ENCODE measurements at regions not wholly inside any gene's neighbourhood (a gene's known extent, or its start where the extent isn't known, plus 50 kb on each side); places are given as distances from the start of the nearest gene placed in this dataset.

- no peak for DNase-seq
These were observed 248.0 kb upstream of the FLRT2 start for GRCh38 chr14:85281921-85282320.

DNA sequence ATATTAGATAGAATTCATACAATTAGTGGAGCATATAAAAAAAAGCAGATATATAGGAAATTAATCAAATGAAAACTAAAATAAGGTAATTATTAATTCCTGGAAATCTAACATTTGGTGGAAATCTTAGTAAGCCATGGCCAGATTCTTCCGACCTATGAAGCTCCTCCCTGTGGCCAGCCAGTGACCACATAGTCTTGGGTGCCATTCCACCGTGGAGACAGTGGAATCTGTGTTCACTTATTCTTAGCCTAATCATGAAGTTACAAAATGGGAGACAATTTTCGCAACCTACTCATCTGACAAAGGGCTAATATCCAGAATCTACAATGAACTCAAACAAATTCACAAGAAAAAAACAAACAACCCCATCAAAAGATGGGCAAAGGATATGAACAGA, 241.9 kb upstream of the FLRT2 start:
- DNase-seq, result no peak

DNA sequence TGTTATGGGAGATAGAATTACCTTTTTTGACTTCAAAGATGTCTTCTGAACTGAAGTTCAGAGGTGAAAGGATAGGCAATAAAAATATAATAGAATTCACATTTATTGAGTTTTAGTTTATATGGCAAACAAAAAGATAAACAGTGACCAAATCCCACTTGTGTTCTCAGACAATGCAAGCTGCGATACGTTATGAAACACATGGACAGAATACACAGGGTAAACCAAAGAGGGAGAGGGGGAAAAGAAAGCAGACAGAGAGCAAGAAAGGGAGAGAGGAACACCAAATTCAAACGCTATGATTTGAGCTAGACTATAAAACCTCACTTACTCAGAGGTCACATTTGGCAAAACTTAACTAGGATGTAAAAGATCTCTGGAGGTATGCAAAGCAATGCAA, 238.2 kb upstream of the FLRT2 start:
- no peak for DNase-seq

GRCh38 chr14:85293612-85294234, 236.2 kb upstream of the FLRT2 start:
- DNase-seq, result no peak

DNA sequence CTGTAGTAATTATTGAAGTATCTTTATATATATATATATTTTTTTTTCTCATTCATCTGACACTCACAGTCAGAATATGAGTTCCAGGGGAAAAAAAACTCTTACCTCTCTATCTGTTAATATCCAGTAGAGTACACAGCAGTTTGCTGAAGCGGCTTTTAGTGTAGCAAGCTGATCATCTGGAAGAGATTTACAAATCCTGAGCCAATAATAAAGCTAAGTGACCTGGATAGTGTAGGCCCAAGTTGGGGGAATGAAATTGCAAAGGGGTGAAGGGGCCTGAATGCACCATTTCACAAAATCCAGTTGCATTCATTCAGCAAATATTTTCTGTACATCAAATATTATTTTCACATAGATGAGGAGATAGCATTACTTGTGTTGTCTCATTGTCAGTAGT, 234.6 kb upstream of the FLRT2 start:
- DNase-seq, result no peak

DNA sequence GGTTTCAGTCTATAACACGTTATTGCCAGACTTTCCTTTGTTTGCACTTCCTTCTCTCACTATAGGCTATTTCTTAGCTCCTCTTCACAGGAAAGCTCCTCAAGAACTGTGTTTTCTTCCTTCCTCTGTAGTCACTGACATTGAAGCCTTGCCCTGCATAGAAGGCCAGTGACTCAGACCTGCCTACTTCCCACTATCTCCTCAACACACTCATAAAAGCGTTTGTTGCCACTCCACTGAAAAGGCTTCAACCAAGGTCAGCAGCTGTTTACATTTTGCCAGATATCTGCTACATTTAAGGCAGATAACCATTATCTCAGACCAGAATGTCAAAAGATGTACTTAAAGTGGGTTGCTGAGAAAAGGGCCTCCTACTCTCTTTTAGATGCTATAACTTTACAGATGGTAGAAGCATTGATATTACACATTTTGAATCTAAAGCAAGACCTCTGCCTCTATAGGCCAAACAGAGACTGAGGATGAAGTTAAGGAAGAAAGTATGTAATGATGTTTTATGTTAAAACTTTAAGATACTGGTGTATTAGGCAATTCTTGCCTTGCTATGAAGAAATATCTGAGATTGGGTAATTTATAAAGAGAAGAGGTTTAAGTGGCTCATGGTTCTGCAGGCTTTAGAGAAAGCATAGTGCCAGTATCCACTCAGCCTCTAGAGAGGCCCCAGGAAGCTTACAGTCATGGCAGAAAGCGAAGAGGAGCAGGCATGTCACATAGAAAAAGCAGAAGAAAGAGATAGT, 233.3 kb upstream of the FLRT2 start:
- DNase-seq, result no peak

DNA sequence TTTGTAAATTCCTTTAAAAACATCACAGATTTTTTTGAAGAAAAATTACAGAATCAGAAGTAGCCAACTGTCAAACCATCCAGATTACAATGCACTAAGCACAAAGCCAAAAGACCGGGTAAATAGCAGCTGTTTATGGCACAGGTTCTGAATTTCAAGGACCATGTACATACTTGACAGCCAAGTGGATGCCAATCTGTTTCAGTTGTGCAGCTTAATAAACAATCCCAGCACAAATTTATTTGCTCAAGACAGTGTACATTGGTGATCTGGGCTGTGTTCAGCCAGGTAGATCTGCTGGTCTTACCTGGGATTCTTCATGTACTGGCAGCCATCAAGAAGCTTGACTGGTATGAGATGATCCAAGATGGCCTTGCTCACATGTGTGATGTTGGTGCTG, 229.8 kb upstream of the FLRT2 start:
- no peak for DNase-seq

DNA sequence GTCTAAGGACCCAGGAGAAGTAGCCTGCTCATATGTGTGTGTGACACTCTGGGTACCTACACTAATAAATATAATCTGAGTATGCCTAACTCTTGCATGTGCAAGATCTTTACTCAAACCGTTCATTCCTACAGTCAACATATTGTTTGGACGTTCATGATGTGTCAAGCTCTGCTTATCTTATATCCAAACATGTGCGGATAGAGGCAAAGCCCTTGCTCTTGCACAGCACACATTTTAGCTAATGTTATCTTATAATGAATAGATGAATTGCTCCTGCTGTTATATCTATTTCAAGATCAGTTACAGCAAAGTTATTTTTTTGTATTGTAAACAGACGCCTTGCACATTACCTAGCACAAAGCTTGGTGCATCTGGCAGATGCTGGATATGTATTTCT, 228.4 kb upstream of the FLRT2 start:
- DNase-seq, result no peak

DNA sequence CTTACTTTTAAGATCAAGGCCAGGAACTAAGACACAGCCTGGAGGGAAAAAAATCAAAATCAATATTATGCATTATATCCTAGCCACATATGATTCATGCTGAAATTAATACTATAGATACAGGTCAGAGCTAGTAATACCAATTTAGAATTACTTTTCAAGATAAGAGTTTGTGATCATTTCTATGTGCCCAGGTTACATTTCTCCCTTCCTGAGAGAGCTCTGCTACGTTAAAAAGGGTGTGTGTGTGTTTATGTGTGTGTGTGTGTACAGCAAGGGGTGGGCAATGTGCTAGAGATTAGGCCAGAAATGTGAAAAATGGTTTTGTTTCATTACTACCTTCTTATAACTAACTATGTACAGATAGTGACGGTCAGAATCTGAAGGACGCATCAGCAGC, 223.9 kb upstream of the FLRT2 start:
- DNase-seq, result no peak

DNA sequence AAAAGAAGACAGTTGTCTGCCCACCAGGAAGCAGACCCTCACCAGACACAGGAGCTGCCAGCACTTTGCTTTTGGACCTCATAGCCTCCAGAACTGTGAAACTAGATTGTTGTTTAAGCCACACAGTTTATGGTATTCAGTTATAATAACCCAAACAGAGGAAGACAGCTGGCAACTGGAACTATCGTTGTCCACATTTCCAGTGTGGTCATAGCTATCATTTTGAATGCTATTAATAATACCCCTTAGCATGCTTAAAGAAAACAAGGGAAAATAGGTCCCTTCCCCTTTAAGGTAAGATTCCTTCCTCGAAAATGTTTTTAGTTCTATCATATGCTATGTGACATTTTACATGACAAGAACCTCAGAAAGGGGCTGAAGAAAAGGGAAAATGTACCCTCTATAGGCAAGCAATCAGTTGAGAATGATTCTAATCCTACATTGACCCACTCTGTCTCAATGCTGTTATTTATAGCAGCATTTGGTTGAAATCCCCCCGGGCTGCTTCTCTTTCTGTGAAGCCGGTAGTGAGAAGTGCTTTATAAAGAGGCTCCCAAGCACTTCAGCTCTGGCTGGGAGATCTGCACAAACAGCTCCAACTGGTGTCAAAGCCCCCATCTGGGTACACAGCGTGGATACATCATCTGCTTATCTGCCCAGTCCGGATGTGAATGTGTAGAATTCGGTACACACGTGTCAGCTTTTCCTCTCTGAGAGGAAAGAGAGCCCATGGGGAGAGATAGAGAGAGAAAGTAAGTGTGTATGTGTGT, 221.2 kb upstream of the FLRT2 start:
- DNase-seq, result no peak

DNA sequence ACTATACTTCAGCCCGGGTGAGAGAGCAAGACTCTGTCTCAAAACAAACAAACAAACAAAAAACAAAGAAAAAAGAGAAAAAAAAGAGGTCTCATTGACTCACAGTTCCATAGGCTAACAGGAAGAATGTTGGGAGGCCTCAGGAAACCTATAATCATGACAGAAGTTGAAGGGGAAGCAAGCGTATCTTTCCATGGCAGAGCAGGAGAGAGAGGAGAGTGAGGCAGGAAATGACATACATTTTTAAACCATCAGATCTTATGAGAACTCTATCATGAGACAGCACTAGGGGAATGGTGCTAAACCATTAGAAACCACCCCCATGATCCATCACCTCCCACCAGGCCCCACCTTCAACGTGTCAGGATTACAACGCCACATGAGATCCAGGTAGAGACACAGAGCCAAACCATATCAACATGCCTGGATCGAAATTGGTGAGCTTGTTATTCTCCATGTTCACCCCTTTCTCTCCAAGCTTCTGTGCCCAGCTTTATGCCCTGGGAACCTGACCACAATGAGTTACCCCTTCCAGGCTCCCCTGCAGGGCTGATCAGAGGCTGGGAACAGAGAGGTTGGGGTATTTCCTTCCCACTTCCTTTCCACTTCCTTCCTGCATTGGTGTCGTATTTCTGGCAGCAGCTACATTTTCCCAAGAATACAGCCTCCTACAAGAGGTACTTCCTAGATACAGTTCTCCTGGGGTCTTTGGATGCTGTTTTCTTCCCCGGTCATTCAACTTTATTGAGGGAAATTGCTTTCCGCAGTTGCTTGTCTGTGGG, 219.3 kb upstream of the FLRT2 start:
- no peak for DNase-seq

GRCh38 chr14:85313560-85314207, 216.3 kb upstream of the FLRT2 start:
- DNase-seq, result no peak

- peak; percentile 26 to 37 for DNase-seq
These were observed 214.7 kb upstream of the FLRT2 start for GRCh38 chr14:85315290-85315689.

DNA sequence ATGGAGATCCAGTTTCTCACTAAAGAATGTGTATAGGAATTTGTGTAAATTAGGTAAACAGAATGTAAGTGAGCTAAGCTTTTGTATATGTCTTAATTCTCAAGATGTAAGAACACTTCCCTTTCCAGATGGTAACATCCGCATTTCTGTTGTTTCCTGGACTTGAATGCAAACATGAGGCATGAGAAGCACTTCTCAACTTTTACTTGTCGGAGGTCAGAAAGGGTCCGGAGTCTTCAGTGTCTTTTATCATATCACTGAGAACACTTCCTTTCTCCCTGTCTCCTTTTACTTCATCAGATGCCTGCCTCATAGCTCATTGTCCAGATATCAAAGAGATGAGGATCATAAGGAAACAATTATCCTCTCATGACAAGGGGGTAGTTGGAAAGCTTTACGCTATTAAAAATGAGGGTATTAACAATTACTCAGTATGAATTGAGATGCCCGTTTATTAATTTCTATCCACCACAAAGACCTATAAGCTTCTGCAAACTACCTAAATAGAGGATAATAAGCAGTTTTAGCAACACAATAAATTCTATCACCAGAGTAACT, 214.1 kb upstream of the FLRT2 start:
- peak in 1 of 2 experiments; percentile 6 for DNase-seq

DNA sequence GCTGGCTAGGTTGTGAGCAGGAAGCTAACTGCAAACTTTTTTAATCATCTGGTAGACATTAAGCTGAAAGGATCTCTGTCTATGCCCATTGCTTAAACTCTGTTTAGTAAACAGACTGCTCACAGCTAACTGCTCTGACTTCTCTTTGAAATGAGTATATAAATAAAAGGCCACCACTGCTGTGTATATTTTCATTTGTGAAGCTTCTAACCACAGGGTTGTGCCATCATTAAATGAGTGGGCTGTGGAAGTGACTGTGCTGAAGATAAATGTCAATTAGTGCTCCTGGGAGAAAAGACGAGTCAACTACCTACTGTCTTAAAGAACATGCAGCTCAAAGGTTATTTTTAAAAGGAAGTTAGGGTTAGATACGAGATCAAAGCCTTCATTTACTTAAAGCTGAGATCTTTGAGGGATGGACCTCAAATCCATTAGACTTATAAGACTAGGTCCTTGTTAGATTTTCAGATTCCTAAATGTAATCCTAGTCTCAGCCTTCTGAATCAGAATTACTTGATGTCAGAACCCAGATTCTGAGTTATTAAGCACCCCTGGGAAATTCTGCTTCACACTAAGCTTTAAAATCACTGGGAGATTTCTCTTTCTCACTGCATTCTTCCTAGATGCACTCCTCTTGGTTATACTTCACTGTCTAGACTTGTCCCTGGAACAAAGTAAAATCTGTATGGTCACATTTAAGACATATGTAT, 213.1 kb upstream of the FLRT2 start:
- DNase-seq, result no peak

DNA sequence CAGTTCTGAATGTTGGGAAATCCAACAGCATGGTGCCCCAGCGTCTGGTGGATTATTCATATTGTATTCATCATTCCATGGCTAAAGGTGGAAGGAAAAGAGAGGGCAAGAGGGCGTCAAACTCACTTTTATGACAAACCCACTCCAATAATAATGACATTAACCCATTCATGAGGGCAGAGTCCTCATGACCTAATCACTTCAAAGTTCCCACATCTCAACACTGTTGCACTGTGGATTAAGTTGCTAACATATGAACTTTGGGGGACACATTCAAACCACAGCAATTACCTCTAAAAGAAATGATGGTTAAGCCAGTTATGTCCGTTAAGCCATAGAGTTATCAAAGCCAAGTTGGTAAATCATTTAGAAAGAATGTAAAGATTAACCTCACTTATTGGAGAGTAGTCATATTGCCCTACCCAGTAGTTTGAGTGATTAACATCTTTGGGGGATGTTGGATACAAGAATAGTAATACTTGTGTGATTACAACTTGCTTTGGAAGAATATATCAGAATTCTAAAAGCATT, 212.4 kb upstream of the FLRT2 start:
- no peak for DNase-seq

DNA sequence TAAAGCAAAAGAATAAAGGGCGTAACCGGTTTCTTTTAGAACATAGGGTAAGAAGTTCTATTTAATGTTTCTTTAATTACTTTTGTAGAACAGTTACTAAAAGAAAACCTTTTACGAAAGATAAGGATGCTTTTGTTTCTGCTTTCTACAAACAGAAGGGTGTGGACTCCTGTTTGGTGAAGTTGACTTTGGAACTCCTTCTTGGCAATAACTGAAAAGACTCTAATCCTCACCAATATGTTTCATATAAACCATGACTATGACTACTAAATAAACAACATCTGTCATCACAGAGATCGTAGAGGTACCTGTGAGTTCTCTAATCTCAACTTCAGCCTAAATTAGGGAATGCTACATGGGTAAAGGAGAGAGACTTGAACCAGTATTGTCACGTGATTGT, 210.8 kb upstream of the FLRT2 start:
- DNase-seq, result no peak

DNA sequence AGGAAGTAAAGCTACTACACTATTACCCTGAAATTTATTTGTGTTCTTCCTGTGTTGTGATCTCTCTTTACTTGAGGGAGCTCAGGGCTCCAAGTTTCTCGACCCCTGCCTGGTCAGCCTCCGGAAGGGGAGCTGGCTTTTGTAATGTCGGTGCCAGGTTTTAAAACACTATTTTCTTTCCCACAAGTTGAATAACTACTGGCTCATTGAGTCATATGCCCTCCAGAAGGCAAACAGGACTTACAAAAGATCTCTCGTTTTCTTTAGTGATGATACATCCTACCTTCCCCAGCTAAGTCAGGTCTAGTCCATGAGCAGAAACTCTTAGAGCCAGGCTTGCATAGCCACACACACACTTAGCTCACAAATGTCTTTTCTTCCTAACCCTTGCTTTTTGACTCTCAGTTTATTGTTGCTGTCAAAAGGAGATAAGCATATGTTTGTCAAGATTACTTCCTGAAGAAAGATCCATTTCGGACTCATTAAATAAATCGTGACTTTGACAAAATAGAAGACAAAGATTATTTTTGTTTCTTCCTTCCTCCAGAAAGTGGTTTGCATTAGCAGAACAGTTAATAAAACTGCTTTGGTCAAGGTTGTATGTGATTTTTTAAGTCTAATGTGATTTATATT, 209.8 kb upstream of the FLRT2 start:
- no peak for DNase-seq

DNA sequence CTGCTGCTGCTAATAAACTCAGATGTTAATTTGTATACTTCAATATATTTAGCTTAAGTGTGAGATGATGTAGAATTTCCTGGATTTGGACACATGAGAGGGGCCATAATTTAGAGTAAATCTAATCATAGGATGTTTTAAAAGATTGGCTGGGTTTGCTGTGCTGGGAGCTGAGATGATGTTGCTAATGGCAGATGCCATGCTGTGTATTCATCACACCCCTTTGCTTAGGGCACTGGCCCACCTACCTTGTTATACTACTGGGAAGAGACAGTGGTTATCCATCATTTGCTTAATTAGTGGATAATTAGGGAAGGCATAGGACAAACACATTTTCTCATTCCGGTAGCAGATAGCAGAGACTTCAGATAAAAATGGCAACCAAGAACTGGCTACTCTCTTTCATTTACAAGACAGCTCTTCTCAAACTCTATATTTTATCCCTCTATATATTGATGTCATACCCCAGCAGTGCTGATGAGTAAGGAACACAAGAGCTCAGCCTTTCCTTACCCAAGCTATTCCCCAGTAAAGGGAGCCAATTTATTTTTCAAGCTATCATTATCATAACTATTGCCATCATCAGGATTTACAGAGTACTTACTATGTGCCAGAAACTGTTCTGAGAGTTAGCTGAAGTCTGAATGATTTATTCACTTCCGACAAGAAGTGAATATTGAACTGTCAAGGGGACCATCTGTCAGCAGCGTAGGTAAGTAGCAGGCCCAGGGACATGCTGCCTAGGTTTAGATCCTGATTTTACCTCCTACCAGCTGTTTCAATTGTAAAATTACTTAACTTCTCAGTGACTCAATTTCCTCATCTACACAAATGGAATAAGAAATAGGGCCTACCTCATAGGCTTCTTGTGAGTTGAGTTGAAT, 204.6 kb upstream of the FLRT2 start:
- no peak for DNase-seq

DNA sequence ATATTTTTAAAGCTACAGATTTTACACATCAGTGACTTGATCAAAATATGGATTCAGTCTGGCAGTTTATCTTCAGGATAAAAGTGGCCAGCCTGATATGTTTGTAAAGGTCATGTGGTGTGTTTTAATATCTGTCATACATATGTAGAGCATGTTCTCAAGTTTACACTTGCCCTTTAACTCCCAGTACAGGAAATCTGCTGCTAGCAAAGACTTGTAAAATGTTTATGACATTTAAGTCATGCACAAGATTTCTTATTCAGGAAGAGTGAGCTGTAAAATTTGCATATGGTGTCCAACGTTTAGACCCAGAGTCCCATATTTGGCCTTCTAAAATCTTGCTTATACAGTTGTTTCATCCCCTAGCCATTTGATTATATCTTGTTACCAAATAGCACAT, 197.5 kb upstream of the FLRT2 start:
- DNase-seq, result peak in 1 of 2 experiments; percentile 4

Measured in NCI-H526 (cell line).